Gastrocnemius medialis (tissue), 4 donors: ENCODE measurements at regions not wholly inside any gene's neighbourhood (a gene's known extent, or its start where the extent isn't known, plus 50 kb on each side); places are given as distances from the start of the nearest gene placed in this dataset.

ENCODE experiments used
- POLR2A ChIP-seq, 2 donors: fragments of 450-650 bp; IDR thresholded peaks; one replicate each; pipeline ENCODE4 v1.6.1; 2017; ENCODE audit warnings: antibody characterized with exemption in 2 of 2, mild to moderate bottlenecking in 2 of 2, moderate library complexity in 2 of 2
- TF ChIP-seq, protein P1 (sequence below), 5 experiments: fragments of 450-650 bp in 3 of 5; fragments of 200-600 bp in 2 of 5; sonication (generic) in 2 of 5; IDR thresholded peaks in 4 of 5; conservative IDR thresholded peaks in 1 of 5; 1 replicate in 4 of 5; 2 replicates in 1 of 5; pipeline ENCODE4 v1.5.1; 2016 to 2019; ENCODE audit warnings: antibody characterized with exemption in 5 of 5, mild to moderate bottlenecking in 3 of 5, moderate library complexity in 3 of 5

DNA sequence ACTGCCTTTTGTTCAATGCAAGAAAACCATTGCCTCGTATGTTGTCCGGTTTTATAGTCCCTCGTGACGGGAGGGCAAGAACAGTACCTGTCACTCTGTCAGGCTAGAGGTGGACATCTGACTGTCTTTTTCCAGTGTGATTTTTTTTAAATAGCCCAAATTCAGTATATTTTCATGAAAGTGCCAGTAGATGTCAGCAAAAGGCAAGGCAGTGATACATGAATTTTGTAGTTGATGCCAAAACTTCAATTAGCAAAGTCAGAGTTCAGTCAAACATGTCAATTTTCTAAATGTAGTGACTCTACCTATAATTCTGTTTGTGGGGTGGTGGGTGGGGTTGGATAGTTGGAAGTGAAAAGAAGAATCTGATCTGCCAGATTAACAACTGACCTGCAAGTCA is 296.0 kb upstream of the MC4R start:
- TF ChIP-seq, protein P1, sequence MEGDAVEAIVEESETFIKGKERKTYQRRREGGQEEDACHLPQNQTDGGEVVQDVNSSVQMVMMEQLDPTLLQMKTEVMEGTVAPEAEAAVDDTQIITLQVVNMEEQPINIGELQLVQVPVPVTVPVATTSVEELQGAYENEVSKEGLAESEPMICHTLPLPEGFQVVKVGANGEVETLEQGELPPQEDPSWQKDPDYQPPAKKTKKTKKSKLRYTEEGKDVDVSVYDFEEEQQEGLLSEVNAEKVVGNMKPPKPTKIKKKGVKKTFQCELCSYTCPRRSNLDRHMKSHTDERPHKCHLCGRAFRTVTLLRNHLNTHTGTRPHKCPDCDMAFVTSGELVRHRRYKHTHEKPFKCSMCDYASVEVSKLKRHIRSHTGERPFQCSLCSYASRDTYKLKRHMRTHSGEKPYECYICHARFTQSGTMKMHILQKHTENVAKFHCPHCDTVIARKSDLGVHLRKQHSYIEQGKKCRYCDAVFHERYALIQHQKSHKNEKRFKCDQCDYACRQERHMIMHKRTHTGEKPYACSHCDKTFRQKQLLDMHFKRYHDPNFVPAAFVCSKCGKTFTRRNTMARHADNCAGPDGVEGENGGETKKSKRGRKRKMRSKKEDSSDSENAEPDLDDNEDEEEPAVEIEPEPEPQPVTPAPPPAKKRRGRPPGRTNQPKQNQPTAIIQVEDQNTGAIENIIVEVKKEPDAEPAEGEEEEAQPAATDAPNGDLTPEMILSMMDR (IDR thresholded peaks at IDR 0.05 in 4 of 5, conservative IDR thresholded peaks at IDR 0.05 in 1 of 5) = no peak
- TF ChIP-seq POLR2A (IDR thresholded peaks at IDR 0.05) = no peak
